ENCODE measurements at regions not wholly inside any gene's neighbourhood (a gene's known extent, or its start where the extent isn't known, plus 50 kb on each side); places are given as distances from the start of the nearest gene placed in this dataset.

DNA sequence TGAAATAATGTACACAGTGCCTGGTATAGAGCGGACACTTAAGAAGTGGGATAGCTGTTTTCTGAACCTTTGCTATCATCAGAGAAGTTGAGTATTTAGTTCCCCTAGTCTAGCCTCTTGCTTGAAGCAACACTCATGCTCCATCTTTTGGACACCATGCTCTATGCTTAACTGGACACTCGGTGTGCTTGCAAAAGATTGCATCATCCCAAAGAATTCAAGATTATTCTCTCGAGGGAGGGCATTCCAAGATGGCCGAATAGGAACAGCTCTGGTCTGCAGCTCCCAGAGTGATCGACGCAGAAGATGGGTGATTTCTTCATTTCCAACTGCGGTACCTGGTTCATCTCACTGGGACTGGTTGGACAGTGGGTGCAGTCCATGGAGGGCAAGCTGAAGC lies 143.9 kb upstream of the FSHR start:
- no peak for DNase-seq

DNA sequence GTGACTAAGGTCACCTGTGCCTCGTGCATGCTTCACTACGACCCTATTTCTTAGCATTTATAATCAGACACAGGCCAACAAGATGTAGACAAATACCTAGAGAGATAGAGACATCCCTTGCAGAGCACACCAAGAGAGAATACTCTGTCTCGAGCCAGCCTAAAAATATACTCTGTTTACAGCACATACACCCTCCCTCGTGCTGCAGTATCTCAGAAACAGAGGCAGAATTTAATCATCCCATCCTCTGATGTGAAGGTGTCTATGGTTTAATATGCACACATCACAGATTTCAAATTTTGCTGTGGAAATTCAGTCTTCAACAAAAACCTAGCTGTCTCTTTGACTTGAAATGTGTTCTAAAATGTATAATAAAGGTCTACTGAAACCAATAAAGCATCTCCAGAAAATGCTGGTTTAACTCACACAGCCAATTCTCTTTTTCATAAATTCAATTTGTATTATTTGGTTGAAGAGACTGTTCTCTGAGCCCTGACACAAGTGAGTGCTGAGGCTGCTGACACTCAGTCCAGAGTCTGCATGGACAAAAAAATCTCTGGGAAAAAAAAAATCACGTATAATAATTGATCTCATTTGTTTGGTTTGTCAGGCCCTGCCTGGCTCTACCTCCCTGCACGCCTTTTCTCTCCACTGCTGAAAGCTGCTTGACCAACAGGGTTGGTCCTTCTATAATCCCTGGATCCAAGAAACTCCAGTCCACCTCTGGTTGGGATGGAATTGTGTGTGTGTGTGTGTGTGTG lies 142.0 kb upstream of the FSHR start:
- no peak for DNase-seq

DNA sequence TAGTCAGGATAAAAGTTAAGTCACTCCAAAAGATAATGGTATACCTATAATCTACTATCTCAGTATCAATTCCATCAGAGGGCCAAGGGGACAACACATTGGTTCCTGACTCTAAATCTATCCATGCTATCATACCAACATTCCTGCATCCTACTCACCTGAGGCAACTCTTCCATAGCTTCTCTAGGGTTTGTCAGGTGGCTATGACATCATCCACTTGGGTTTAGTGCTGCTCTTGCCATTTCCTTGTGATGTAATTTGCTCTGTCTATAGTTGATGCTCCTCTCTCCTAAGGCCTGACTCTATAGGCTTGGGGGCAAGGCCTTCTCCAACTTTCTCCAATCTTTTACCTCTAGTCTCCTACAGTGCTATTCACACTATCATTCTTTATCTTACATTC lies 139.9 kb upstream of the FSHR start:
- no peak for DNase-seq

DNA sequence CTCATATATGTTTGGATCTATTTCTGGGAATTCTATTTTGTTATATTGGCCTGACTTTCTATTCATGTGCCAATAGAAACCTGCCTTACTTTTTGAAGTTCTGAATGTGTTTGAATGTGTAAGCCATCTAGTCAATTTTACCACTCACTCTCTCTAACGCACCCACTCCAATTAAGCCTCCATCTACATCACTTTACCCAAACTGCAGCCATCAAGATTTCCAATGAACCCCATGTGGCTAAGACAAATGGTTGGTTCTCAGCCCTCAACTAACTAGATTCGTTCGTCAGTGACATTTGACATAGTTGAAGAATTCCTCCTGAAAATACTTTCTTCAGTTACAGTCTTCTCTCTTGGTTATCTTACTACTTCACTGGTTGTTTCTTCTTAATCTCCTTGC lies 137.3 kb upstream of the FSHR start:
- no peak for DNase-seq

DNA sequence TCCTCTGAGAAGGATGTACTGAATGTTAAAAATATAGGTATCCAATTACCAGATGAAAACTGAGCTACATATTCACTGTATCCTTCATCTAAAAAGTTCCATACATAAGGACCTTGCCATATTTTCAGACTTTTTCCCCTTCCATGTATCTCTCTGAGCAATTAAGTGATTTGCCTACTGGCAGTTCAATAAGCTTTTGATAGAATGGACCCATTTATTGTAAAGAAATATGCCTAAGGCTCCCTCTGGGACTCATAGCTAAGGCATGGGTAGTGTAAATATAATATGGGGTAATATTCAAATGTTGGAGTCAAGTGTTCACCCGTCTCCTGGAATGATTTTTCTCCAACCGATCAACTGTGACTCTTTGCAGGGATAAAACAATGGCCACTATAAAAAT lies 135.4 kb upstream of the FSHR start:
- DNase-seq = no peak

DNA sequence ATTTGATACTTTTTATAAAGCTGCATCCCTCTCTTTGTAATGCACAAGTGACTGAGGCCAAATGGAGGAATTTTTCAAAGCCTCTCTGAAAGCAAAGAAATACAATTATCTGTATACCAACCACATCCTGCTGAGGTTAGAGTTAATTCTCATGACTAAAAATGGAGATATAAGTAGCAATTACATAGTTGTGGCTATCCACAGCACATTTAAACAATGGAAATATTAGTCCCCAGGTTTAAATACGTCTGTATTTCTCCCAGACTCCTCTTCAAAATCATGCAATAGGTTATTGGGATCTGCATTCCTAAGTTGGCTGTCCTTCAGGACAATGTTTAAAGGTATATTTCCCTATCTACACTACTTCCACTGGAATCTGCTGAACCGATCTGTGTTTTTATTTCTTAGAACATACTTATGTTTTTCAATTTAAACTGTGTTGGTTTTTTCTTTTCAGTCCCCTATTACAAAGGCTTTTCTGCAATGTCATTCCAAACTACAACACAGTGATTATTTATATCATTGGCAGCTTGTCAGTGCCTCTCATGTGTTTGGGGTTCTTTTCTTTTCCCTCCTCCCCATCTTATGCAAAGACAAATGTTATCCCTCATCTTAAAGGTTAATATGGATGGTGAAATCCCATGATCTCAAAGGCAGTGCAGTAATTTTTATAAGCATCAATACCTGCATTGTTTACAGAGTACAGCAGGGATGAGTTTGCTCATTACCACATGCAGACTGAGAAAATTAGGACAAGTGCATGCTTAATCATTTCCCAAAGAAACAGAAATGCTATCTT lies 134.8 kb upstream of the FSHR start:
- DNase-seq = no peak

DNA sequence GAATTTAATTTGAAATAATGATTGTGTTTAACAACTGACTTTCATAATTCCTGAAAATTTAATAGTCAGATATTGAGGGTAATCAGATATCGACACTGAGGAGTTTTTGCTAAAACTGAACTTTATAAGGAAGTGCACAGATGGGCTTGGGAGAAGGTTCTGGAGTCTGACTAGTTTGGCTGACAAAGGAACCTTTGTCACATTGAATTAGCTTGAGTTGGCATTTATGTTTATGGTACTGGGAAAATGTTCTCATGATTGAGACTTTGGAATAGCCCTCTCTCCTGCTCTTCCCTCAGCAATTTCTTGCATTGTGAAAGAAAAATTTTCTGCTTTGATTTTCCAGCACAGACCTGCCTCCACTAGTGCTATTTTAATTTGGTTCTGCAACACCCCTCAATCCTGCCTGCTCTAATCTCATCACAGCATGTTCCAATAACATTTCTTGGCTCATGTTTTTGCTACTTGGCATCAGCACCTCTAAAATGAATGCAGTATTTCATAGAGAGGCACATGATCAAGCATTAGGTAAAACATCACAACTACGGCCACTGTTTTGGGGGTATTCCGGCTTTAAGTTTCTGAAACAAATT lies 133.9 kb upstream of the FSHR start:
- DNase-seq = no peak

DNA sequence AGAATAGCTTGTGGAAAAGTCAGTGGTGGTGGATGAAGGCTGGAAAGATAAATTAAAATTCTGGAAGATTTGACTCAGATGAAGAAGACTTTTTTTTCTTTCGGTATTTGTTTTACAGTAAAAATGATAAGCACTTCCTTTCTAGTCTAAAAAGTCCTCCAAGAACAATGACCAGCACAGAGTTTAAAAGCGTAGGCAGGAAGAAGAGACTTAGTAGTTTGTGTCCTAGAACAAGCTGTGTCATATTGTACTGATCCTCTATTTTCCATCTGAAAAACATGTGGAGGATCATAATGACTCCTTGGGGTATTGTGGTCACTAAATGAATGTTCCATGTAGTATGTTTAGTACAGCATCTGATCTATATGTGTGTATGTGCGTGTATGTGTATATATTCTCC lies 132.4 kb upstream of the FSHR start:
- no peak for DNase-seq

DNA sequence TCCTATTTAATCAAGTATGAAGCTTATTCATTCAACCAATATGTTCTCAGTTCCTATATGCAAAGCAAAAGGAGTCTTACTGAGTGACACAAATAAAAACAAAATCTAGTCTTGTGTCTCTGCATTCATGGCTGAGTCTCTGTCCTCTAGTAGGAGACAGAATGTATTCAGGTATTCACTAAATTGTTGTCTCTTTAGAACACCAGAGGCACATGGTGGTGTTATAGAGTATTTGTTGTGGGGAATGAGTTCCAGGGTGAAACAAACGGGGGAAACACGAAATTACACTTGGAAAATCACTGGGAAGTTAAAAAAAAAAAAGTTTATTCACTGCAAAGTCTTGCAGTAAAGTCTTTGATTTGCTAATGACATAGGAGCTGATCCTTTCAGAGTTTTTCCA lies 131.7 kb upstream of the FSHR start:
- DNase-seq = no peak

DNA sequence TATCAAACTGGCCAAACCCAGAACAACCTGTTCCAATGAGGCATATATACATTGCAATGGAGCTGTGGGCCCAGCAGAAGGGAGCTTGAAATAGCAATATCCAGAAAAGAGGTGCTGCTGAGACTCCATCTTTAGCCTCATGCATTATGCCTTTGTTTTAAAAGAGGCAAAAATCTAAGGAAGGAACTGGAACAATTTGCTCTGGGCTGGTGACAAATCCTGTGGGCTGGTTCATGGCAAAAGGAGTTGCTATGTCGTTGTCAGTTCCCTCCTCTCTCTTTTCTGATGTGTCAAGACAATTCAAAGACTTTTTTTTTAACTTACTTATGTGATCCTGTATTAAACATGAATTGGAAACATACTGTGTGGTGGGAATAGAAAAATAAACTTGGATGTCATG lies 124.2 kb upstream of the FSHR start:
- no peak for DNase-seq

DNA sequence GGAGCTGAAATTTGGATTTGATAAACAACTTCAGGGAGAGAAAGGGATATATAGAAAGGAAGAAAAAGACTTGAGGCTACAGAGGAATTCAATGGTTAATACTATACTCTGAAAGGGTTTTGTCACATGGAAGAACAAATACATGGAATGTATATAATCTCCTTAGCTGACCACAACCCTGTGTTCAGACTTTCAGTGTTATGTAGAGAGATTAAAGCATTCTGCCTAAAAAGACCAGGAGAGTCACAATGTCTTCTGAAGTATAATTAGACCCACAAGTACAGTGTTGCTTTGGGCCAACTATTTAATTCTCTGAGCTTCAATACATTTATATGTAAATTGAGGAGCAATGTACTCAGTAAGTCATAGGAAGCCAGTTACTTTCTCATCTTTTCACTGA lies 123.8 kb upstream of the FSHR start:
- DNase-seq = no peak

DNA sequence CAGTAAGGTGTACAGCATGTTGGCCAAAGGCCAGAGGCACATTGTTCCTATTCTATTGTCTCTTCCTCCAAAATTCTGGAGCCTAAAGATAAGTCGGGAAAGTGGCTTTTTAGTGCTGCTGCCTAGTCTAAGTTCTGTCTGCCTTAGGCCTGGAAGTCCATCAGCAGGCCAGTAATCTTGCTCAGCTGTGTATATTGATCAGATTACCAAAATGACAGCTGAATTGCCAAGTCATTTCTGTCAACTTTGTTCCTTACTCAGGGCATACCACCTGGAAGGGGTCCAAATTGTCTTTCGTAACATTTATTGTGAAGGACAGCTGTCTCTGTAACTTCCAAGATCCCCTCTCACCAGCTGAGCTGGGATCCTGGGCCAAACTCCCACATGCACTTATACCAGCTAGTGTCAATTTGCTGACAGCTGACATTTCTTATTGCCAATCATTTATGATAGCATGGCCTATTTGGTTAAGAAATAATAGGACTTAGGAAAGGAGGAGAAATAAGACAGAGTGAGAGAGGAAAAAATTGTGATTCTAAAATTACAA lies 116.8 kb upstream of the FSHR start:
- no peak for DNase-seq

DNA sequence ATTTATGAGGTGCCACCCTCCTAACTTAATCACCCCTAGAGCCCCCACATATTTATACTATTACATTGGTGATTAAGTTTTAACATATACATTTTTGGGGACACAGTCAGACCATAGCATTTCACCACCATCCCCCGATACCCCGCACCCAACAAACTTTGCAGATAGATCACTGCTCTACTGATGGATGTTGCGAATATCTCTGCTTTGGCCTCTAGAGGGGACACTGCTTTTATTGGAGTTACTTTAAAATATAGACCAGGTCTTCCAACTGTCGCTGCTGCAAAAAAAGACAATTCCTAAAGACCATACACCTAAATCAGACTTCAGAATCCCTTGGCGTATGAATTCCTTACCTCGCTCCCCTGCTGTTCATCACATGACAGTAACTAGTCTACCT lies 115.8 kb upstream of the FSHR start:
- no peak for DNase-seq

DNA sequence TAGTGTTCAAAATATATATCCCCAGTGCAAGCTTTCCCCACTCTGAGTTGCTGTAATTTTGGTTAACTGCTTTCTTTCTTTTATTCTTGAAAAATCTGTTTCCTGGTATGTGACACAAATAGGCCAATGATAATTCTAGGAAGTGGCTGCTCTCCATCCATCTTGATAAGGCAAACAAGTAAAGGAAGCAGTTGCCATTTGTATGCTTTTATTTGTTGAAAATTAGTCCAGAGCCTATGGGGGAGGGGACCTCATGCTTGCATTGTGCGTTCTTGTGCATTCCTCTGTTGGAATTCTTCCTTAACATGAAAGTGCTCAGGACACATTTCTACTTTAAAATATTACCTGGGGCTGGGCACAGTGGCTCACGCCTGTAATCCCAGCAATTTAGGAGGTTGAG lies 111.2 kb upstream of the FSHR start:
- no peak for DNase-seq

DNA sequence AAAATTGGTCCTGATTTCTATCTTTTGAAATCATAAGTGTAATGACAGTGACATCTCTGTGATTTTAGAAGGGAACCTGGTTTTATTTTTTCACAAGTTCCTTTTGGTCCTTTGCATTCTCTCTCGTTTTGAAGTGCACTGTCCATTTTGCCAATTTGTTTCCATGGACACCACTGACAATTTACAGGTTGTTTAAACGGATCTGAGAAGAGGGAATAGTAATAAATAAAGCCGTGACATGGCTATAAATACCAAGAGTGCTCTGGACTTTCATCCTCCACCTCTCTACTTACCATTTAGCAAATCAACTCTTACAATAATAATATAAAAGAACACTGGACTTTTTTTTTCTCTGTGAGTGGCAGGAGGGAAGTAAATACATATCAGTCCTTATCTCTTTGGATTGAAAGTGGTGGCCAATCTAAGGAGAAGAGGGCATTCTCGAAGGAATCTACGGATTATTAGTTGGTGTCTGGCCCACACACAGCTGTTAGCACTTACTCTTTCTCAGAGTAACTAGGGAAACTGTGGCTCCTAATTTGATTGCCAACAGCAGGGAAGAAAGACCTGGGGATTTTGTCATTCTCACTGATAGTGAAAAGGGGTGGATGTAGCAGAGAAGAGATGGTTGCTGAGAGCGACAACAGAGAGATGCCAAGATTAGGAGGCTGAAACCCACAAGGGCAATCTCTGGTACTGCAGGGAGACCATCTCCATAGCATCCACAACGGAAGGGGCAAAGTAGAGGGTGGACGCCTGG lies 108.7 kb upstream of the FSHR start:
- no peak for DNase-seq

DNA sequence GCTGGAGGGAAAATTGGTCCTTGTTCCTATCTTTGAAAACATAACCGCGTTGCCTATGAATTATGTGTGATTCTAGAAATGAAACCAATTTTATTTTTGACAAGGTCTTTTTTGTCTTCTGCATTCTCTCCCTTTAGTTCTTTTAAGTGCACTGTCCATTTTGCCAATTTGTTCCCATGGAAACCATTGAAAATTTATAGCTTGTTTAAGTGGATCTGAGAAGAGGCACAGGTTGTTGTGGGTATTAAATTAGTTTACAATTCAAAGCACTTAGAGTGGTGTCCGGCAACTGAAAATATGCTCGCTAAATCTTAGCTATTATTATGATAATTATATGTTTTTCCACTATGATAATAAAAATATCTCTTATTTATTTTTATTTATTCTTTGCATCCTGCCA lies 107.5 kb upstream of the FSHR start:
- DNase-seq = no peak

DNA sequence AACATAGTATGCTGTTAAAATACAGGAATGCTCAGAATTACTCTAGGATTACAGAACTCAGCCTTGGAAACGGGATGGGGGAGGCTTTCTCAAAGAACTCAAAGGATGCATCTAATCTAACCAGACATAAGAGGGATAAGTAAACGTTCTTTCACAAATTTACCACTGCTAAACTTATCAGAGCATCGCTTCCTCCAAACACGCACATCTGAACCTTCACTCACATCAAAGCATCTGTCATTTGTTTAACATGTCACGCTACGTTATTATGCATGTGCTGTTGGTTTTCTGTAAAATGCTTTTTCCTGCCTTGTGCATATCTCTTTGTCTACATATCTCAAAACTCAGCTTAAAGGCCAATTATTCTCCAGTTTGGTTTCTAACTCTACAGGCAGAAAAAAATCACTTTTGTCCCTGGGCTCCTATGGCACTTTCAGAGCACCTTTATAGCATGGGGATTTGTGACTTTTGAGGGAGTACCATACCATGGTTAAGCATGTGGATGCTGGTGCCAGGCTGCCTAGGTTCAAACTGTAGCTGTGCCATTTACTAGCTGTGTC lies 106.7 kb upstream of the FSHR start:
- no peak for DNase-seq

DNA sequence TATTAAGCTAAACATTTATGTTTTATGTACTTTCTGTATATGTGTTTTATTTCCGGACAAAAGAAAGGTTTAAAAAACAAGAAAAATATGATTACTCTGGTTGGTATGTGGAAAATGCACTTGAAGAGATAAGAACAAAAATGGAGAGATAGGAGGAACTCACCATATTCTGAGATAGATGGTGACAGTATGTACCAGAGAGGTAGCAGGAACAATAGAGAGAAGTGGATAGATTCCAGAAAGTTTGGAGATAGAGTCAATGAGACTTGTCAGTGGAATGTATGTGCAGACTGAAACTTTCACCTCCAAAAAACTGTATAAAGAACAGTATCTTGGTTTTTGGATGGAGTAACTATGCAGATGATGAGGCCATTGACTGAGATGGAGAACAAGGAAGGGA lies 105.6 kb upstream of the FSHR start:
- DNase-seq = no peak

DNA sequence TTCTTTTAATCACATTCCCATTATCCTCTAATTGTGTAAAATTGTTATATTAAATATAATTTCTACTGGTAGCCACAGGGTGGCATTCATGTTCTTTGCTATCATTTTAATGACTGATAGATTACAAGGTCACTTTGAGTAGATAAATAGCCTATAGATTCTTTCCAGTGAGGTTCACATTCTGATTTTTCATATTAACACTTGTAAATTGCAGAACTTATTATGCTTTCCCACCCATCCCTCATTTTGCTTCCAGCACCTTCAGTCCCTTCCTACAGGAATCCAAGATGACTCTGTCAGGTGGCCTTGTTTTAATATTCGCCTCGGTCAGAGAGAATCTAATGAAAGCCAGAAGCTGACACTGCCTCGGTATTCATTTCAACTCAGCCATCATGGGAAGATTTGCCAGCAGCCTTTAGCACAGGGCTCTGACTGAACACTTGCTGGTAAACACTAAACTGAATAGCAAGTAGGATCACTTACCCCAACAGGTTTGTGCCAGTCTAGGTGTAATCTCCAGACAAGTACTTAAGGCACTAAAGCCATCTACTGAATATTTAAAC lies 101.2 kb upstream of the FSHR start:
- no peak for DNase-seq

DNA sequence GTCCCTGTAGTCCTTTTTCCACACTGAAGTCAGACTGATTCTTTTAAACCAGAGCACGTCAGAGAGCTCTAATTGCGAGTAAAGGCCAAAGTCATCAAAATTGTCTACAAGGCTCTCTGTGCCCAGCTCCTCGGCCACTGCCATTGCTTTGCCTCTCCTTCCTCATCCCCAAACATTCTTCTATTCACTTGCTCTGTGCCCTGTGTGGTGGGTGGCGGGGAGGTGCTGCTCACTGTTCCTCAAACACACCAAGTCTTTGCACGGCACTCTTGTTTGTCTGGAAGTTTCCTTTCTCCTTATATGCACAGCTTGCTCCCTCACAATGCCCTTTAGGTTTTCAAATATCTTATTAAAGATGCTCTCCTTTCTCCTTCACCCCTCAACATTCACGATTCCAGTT lies 100.1 kb upstream of the FSHR start:
- no peak for DNase-seq

DNA sequence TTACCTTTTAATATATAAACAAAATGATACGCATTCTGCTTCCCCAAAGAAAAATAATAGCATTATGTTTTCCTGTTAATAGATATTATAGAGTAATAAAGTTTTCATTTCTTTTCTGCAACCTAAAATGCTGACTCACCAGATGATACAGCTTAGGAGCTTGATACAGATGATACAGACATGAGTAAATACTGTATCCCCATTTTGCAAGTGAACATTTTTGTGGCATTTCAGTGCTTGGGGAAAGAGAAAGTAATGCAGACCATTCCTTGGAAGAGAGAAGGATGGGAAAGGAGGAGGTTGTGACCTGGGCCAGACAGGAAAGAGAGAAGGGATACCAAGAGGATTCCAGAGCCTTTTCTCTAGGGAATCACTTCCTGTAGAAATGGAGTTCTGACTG lies 97.5 kb upstream of the FSHR start:
- DNase-seq = no peak

DNA sequence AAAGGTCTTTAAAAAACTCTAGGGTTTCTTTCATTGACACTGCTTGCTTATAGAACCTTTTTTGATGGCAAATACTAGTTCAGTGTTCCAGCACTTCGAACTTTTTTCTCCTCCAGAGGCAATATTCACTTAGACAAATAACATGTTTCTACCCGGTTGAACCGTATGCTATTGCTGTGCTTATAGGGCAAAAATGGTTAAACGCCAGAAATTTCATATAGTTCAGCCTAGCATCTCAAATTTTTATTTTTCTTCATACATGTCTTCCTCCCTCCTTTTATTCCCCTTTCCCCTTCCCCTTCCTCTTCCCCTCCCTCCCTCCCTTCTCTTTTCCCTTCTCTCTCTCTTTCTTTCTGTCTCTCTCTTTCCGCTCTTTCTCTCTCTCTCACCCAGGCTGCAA lies 96.9 kb upstream of the FSHR start:
- DNase-seq = no peak

DNA sequence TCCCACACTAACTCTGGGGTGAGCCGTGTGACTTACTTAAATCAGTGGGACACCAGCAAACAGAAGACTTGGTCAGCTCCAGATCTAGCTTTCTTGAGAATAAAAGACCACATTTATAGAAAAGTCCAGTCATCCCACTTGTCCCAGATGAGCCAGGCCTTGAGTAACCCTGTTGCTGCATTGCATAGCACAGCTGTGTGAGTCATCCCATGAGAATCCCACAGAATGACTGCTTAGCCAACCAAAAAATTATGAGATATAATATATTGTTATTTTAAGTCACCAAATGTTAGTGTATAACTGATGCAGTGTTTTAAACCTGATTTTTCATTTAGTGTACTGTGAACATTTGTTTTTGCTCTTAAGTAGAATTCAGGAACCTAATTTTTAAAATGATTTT lies 94.2 kb upstream of the FSHR start:
- no peak for DNase-seq

Measured in DMS 273 treated with DMSO at 0.1 percent for 48 hours (cell line).